Epithelial cell of esophagus (primary cell): ENCODE measurements at regions not wholly inside any gene's neighbourhood (a gene's known extent, or its start where the extent isn't known, plus 50 kb on each side); places are given as distances from the start of the nearest gene placed in this dataset.
"Not testable (repeated sequence)": the region's sequence is repeated elsewhere in the genome, so short reads cannot be mapped to it uniquely, and the experiment has no call there.

Source experiments
- DNase-seq: peaks from one replicate; pipeline ENCODE4 v3.0.0; 2010; ENCODE audit warnings: low read depth
- H3K4me3 ChIP-seq: 2 replicates; pipeline ENCODE4 v1.5.1; 2011; ENCODE audit warnings: mild to moderate bottlenecking, low read length, control low read depth
- CTCF ChIP-seq: IDR thresholded peaks from 2 replicates; pipeline ENCODE4 v1.5.1; 2011; ENCODE audit warnings: low read depth, mild to moderate bottlenecking, low read length, control low read depth, inconsistent platforms; ENCODE audit not compliant: insufficient read depth; ENCODE audit errors: missing control alignments

DNA sequence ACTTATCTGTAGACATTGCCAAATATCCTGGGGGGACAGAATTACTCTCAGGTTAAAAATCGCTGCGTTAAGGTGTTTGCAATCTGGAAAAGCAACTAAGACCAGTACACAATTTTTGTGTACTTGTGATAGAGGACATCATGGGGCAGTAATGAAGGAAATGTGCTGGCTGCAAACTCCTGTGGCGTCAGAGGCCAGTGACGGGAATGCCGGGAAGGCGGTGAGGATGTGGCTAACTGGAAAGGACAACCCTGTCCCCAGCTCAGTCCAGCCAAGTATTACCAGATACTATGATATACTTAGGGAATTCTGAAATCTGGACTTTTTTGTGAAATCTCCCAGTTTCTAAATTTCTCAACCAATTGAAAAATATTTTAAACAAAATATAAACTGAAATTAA, 103.1 kb upstream of the NANOS1 start:
- H3K4me3 ChIP-seq: no peak overlapping the region
- TF ChIP-seq CTCF: no peak
- no peak for DNase-seq

DNA sequence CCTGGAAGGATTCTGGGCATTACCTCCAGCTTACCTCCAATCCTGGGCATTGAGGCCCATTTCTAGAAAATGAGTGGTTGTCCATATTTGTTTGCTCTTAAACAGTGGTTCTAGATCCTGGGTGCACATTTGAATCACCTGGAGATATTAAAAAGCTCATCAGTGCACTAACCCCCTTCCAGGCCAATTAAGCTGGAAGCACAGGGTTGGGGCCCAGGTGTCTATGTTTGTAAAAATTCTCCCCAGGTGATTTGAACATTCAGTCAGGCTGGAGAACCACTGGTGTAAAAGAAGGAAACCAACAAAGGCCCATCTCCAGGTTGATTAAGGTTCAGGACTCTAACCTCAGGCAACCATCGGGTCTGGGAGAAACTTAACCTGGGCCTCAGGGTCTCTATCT, 102.6 kb upstream of the NANOS1 start:
- no peak for TF ChIP-seq CTCF
- H3K4me3 ChIP-seq: no peak overlapping the region
- DNase-seq: no peak

DNA sequence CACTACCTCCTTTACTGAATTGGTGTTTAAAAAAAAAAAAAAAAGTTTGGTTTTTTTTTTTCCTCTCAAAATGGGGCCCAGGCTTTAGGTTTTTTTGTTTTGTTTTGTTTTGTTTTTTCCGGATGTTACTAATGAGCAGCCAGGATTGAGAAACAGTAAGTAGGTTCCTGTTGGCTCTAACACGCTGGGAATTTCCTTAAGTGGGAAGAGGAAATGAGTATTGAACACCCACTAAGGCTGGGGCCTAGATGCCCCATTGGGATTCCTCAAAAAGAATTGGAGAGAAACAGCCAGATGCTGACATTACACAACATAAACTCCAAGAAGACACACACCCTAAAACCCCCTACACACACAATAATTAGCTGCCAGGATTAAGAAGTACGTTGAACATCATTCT, 102.2 kb upstream of the NANOS1 start:
- no peak for TF ChIP-seq CTCF
- DNase-seq: peak; percentile 46
- H3K4me3 ChIP-seq: no peak overlapping the region

DNA sequence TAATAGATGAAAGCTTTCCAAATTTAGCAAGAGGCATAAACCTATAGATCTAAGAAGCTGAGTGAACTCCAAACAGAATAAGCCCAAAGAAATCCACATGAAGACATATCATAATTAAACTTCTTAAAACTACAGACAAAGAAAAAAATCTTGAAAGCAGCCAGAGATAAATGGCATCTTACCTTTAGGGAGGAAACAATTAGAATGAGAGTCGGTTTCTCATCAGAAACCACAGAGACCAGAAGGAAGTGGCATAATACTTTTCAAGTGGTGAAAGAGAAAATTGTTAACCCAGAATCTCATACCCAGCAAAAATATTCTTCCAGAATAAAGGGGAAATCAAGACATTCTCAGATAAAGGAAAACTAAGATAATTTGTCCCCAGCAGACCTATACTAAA, 98.9 kb upstream of the NANOS1 start:
- no peak for DNase-seq
- TF ChIP-seq CTCF: no peak
- H3K4me3 ChIP-seq: no peak overlapping the region

DNA sequence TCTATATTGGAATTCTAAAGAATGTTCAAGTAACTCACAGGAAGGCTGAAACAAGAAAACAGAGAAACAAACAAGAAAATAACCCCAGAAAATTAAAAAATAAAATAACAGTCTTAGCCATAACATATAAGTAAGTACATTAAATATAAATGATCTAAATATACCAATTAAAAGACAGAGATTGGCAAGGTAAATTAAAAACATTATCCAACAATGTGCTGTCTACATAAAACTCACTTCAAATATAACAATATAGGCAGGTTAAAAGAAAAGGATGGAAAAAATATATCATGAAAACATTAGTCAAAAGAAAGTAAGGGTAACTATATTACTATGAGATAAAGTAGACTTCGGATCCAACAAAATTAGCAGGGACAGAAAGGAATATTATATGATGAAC, 98.1 kb upstream of the NANOS1 start:
- no peak for DNase-seq
- TF ChIP-seq CTCF: no peak
- no peak overlapping the region for H3K4me3 ChIP-seq

- H3K4me3 ChIP-seq: not testable (repeated sequence)
- DNase-seq: peak; percentile 46
These were observed 97.4 kb upstream of the NANOS1 start for GRCh38 chr10:118932154-118932553.

- TF ChIP-seq CTCF: no peak
- no peak for DNase-seq
- H3K4me3 ChIP-seq: no peak overlapping the region
These were observed 92.3 kb upstream of the NANOS1 start for GRCh38 chr10:118937226-118937625.
